ENCODE measurements at regions not wholly inside any gene's neighbourhood (a gene's known extent, or its start where the extent isn't known, plus 50 kb on each side); places are given as distances from the start of the nearest gene placed in this dataset.
"Not testable (repeated sequence)": the region's sequence is repeated elsewhere in the genome, so short reads cannot be mapped to it uniquely, and the experiment has no call there.

GRCh38 chr6:81353262-81353661 lies 399.2 kb downstream of the TENT5A start:
- no peak overlapping the region for H3K9ac ChIP-seq (ENCODE audit: low read length in 3 of 3)
- DNase-seq (no peak), FAIRE-seq (no peak)
- intact Hi-C loops (cut with DNase I) = no loop called here
- TF ChIP-seq, protein P1, sequence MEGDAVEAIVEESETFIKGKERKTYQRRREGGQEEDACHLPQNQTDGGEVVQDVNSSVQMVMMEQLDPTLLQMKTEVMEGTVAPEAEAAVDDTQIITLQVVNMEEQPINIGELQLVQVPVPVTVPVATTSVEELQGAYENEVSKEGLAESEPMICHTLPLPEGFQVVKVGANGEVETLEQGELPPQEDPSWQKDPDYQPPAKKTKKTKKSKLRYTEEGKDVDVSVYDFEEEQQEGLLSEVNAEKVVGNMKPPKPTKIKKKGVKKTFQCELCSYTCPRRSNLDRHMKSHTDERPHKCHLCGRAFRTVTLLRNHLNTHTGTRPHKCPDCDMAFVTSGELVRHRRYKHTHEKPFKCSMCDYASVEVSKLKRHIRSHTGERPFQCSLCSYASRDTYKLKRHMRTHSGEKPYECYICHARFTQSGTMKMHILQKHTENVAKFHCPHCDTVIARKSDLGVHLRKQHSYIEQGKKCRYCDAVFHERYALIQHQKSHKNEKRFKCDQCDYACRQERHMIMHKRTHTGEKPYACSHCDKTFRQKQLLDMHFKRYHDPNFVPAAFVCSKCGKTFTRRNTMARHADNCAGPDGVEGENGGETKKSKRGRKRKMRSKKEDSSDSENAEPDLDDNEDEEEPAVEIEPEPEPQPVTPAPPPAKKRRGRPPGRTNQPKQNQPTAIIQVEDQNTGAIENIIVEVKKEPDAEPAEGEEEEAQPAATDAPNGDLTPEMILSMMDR (IDR thresholded peaks at IDR 0.05; ENCODE audit: borderline replicate concordance, extremely low read depth, insufficient read depth) = no peak
- no peak overlapping the region for H3K27ac ChIP-seq (ENCODE audit: low read depth in 2 of 2, low read length in 2 of 2)
- no peaks in the 10 kb centered on the region for H3K4me1 ChIP-seq (ENCODE audit: control insufficient read depth in 2 of 3, insufficient read depth in 2 of 3, low read depth in 1 of 3, low read length in 3 of 3)
- H3K27me3 ChIP-seq (ENCODE audit: control insufficient read depth, insufficient read depth, low read length) = no peaks in the 10 kb centered on the region
- H3K4me3 ChIP-seq (ENCODE audit: low read length in 3 of 3) = no peak overlapping the region
- H3K36me3 ChIP-seq (ENCODE audit: control insufficient read depth in 2 of 3, insufficient read depth in 3 of 3, low read length in 3 of 3) = no peaks in the 10 kb centered on the region
- H3K9me3 ChIP-seq (ENCODE audit: control insufficient read depth in 2 of 3, insufficient read depth in 1 of 3, low read length in 3 of 3) = no peaks in the 10 kb centered on the region

DNA sequence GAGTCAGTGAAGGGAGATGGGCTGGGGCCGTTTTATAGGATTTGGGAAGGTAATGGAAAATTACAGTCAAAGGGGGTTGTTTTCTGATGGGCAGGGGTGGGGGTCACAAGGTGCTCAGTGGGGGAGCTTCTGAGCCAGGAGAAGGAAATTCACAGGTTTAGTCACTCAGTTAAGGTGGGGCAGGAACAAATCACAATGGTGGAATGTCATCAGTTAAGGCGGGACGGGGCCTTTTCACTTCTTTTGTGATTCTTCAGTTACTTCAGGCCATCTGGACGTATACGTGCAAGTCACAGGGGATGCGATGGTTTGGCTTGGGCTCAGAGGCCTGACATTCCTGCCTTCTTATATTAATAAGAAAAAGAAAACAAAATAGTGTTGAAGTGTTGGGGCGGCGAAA lies 408.5 kb downstream of the TENT5A start:
- H3K4me1 ChIP-seq (ENCODE audit: control insufficient read depth in 2 of 3, insufficient read depth in 2 of 3, low read depth in 1 of 3, low read length in 3 of 3); H3K27ac ChIP-seq (ENCODE audit: low read depth in 2 of 2, low read length in 2 of 2); FAIRE-seq; H3K36me3 ChIP-seq (ENCODE audit: control insufficient read depth in 2 of 3, insufficient read depth in 3 of 3, low read length in 3 of 3); intact Hi-C loops (cut with DNase I); H3K9ac ChIP-seq (ENCODE audit: low read length in 3 of 3); H3K9me3 ChIP-seq (ENCODE audit: control insufficient read depth in 2 of 3, insufficient read depth in 1 of 3, low read length in 3 of 3); H3K27me3 ChIP-seq (ENCODE audit: control insufficient read depth, insufficient read depth, low read length); H3K4me3 ChIP-seq (ENCODE audit: low read length in 3 of 3); DNase-seq: not testable (repeated sequence)

GRCh38 chr6:81340946-81341345 lies 411.5 kb downstream of the TENT5A start:
- no peaks in the 10 kb centered on the region for H3K27me3 ChIP-seq (ENCODE audit: control insufficient read depth, insufficient read depth, low read length)
- no peaks in the 10 kb centered on the region for H3K36me3 ChIP-seq (ENCODE audit: control insufficient read depth in 2 of 3, insufficient read depth in 3 of 3, low read length in 3 of 3)
- intact Hi-C loops (cut with DNase I) = no loop called here
- H3K9me3 ChIP-seq (ENCODE audit: control insufficient read depth in 2 of 3, insufficient read depth in 1 of 3, low read length in 3 of 3) = no peaks in the 10 kb centered on the region
- DNase-seq (no peak), FAIRE-seq (no peak)
- H3K4me1 ChIP-seq (ENCODE audit: control insufficient read depth in 2 of 3, insufficient read depth in 2 of 3, low read depth in 1 of 3, low read length in 3 of 3) = no peaks in the 10 kb centered on the region
- no peak overlapping the region for H3K4me3 ChIP-seq (ENCODE audit: low read length in 3 of 3)
- H3K27ac ChIP-seq (ENCODE audit: low read depth in 2 of 2, low read length in 2 of 2) = no peak overlapping the region
- H3K9ac ChIP-seq (ENCODE audit: low read length in 3 of 3) = no peak overlapping the region
- TF ChIP-seq, protein P1 (IDR thresholded peaks at IDR 0.05; ENCODE audit: borderline replicate concordance, extremely low read depth, insufficient read depth) = no peak

DNA sequence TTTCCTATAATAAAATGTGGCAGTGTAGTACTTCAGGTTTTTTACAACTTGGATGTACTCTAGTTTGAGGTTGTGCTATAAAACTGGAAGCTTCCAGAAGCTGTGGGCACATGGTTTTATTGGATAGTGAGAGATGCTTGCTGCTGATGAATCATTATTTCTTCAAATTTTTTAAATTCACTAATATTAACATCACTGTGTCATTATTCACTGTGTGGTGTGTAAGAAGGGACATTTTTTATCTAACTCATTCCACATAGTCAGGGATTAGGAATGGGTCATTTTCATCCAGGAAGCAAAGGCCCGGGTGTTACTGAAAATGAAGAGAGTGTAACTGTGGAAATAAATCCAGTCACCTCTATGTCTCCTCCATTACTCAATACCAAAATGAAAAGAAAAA lies 421.0 kb downstream of the TENT5A start:
- Histone ChIP-seq H3K36me3 (ENCODE audit: control insufficient read depth in 2 of 3, insufficient read depth in 3 of 3, low read length in 3 of 3) (no peaks in the 10 kb centered on the region), H3K4me3 (ENCODE audit: low read length in 3 of 3) (no peak overlapping the region), H3K4me1 (ENCODE audit: control insufficient read depth in 2 of 3, insufficient read depth in 2 of 3, low read depth in 1 of 3, low read length in 3 of 3) (no peaks in the 10 kb centered on the region), H3K27ac (ENCODE audit: low read depth in 2 of 2, low read length in 2 of 2) (no peak overlapping the region), H3K9me3 (ENCODE audit: control insufficient read depth in 2 of 3, insufficient read depth in 1 of 3, low read length in 3 of 3) (no peaks in the 10 kb centered on the region), H3K9ac (ENCODE audit: low read length in 3 of 3) (no peak overlapping the region), H3K27me3 (ENCODE audit: control insufficient read depth, insufficient read depth, low read length) (no peaks in the 10 kb centered on the region)
- intact Hi-C loops (cut with DNase I) = no loop called here
- DNase-seq = no peak
- TF ChIP-seq, protein P1 (IDR thresholded peaks at IDR 0.05; ENCODE audit: borderline replicate concordance, extremely low read depth, insufficient read depth) = no peak
- no peak for FAIRE-seq

Data from kidney (tissue), 13 donors.